ENCODE measurements at regions not wholly inside any gene's neighbourhood (a gene's known extent, or its start where the extent isn't known, plus 50 kb on each side); places are given as distances from the start of the nearest gene placed in this dataset.

DNA sequence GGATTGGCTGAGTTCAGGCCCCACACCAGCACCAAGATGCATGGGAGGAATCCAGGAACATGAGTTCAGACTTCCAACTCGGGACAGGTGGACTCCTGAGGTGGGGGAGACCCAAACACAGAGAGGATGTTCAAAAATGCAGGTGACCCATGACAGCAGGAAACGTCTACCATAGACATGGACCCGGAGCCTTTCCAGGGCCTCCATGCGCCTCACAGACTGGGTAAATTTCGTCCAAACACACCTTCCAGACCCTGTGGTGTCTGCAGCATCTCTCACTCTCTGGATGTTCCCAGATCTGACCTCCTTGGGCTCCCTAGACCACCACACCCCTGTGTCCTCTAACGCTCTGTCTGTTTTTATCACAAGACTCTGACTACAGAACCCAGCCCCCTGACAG lies 87.7 kb downstream of the PXDC1 start:
- Histone ChIP-seq H3K4me3 (no peak overlapping the region), H3K27ac (no peak overlapping the region), H3K4me1 (no peaks in the 10 kb centered on the region), H3K9me3 (no peaks in the 10 kb centered on the region), H3K27me3 (no peaks in the 10 kb centered on the region), H3K36me3 (no peaks in the 10 kb centered on the region)
- TF ChIP-seq POLR2A (IDR thresholded peaks at IDR 0.05) (no peak), POLR2AphosphoS5 (IDR thresholded peaks at IDR 0.05; ENCODE audit: insufficient read depth in 1 of 2, low read depth in 1 of 2) (no peak)
- TF ChIP-seq, protein P1, sequence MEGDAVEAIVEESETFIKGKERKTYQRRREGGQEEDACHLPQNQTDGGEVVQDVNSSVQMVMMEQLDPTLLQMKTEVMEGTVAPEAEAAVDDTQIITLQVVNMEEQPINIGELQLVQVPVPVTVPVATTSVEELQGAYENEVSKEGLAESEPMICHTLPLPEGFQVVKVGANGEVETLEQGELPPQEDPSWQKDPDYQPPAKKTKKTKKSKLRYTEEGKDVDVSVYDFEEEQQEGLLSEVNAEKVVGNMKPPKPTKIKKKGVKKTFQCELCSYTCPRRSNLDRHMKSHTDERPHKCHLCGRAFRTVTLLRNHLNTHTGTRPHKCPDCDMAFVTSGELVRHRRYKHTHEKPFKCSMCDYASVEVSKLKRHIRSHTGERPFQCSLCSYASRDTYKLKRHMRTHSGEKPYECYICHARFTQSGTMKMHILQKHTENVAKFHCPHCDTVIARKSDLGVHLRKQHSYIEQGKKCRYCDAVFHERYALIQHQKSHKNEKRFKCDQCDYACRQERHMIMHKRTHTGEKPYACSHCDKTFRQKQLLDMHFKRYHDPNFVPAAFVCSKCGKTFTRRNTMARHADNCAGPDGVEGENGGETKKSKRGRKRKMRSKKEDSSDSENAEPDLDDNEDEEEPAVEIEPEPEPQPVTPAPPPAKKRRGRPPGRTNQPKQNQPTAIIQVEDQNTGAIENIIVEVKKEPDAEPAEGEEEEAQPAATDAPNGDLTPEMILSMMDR (IDR thresholded peaks at IDR 0.05): no peak
- intact Hi-C loops (cut with DNase I): no loop called here
- DNase-seq (ENCODE audit: extremely low spot score in 2 of 2): peak in 1 of 2 donors; percentile 81

- no peaks in the 10 kb centered on the region for H3K9me3 ChIP-seq
- no peaks in the 10 kb centered on the region for H3K27me3 ChIP-seq
- H3K4me3 ChIP-seq: no peak overlapping the region
- H3K27ac ChIP-seq: no peak overlapping the region
- intact Hi-C loops (cut with DNase I): no loop called here
- peak in 1 of 2 donors; percentile 40 for DNase-seq (ENCODE audit: extremely low spot score in 2 of 2)
- TF ChIP-seq POLR2A (IDR thresholded peaks at IDR 0.05): no peak
- TF ChIP-seq, protein P1 (IDR thresholded peaks at IDR 0.05): no peak
- TF ChIP-seq POLR2AphosphoS5 (IDR thresholded peaks at IDR 0.05; ENCODE audit: insufficient read depth in 1 of 2, low read depth in 1 of 2): no peak
- no peaks in the 10 kb centered on the region for H3K4me1 ChIP-seq
- H3K36me3 ChIP-seq: no peaks in the 10 kb centered on the region
Observed at GRCh38 chr6:3663081-3663480, 88.4 kb downstream of the PXDC1 start.

DNA sequence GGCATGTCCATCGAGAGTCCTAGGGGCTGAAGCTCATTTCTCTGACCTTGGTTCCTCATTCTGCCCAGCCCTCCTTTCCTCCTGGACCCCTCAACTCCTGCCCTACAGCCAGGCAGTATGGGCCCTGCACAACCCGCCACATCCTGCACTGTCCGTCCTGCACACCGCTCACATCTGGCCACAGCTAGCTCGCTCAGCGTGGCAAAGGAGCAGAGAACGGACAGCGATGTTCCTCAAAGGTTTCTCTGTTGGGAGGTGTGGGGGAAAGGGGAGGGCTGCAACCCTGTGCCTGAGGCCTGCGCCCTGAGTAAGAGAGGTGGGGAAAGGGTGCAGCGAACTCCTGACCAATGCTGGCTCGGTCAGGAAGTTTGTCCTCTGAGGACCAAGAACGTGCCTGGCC lies 90.1 kb downstream of the PXDC1 start:
- H3K27me3 ChIP-seq: no peaks in the 10 kb centered on the region
- no peaks in the 10 kb centered on the region for H3K4me1 ChIP-seq
- intact Hi-C loops (cut with DNase I): no loop called here
- H3K4me3 ChIP-seq: no peak overlapping the region
- H3K36me3 ChIP-seq: no peaks in the 10 kb centered on the region
- TF ChIP-seq POLR2AphosphoS5 (IDR thresholded peaks at IDR 0.05; ENCODE audit: insufficient read depth in 1 of 2, low read depth in 1 of 2) (no peak), POLR2A (IDR thresholded peaks at IDR 0.05) (no peak)
- TF ChIP-seq, protein P1 (IDR thresholded peaks at IDR 0.05): no peak
- no peak for DNase-seq (ENCODE audit: extremely low spot score in 2 of 2)
- H3K9me3 ChIP-seq: no peaks in the 10 kb centered on the region
- no peak overlapping the region for H3K27ac ChIP-seq

DNA sequence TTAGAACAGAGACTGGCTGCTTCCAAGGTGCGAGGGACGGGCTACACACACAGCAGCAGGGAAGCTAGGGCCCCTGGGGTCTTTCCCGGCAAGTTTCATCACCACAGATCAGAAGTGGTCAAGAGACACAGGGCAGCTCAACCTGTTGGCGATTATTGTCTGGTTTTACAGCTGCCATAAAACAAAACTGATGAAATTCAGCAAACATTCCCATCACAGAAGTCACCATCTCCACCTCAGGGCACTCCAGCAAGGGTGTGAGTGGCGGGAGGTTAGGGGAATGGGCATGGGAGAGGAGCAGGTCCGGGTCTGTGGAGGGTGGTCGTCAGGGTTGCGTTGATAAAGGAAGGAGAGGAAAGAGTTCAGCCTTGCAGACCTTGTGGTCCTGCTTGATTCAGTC lies 91.0 kb downstream of the PXDC1 start:
- Histone ChIP-seq H3K27me3 (no peaks in the 10 kb centered on the region), H3K36me3 (no peaks in the 10 kb centered on the region), H3K9me3 (no peaks in the 10 kb centered on the region), H3K4me3 (no peak overlapping the region), H3K27ac (no peak overlapping the region), H3K4me1 (no peaks in the 10 kb centered on the region)
- no peak for DNase-seq (ENCODE audit: extremely low spot score in 2 of 2)
- TF ChIP-seq POLR2A (IDR thresholded peaks at IDR 0.05) (no peak), POLR2AphosphoS5 (IDR thresholded peaks at IDR 0.05; ENCODE audit: insufficient read depth in 1 of 2, low read depth in 1 of 2) (no peak)
- TF ChIP-seq, protein P1 (IDR thresholded peaks at IDR 0.05): no peak
- intact Hi-C loops (cut with DNase I): no loop called here

- intact Hi-C loops (cut with DNase I): no loop called here
- Histone ChIP-seq H3K36me3 (no peaks in the 10 kb centered on the region), H3K4me3 (no peak overlapping the region), H3K27me3 (no peaks in the 10 kb centered on the region), H3K9me3 (no peaks in the 10 kb centered on the region), H3K27ac (no peak overlapping the region), H3K4me1 (no peaks in the 10 kb centered on the region)
- DNase-seq (ENCODE audit: extremely low spot score in 2 of 2): peak in 1 of 2 donors; percentile 25
- TF ChIP-seq, protein P1 (IDR thresholded peaks at IDR 0.05): no peak
- TF ChIP-seq POLR2A (IDR thresholded peaks at IDR 0.05) (no peak), POLR2AphosphoS5 (IDR thresholded peaks at IDR 0.05; ENCODE audit: insufficient read depth in 1 of 2, low read depth in 1 of 2) (no peak)
Observed at GRCh38 chr6:3659748-3660147, 91.8 kb downstream of the PXDC1 start.
